PC-3 (cell line): ENCODE measurements at regions not wholly inside any gene's neighbourhood (a gene's known extent, or its start where the extent isn't known, plus 50 kb on each side); places are given as distances from the start of the nearest gene placed in this dataset.

ENCODE experiments used
- ATAC-seq: fragments of 200-7000 bp; cut with Tn5 transposase; 2 replicates; pipeline ENCODE4 v1.9.1; 2020; ENCODE audit warnings: mild to moderate bottlenecking, moderate library complexity
- BruUV-seq: library from RNA; stranded (reverse); fragments of 400-500 nt; replicated peaks from 2 replicates; lab custom pipeline; 2021; lab: Mats Ljungman, UMichigan
- CTCF ChIA-PET: fragments of 300-600 bp; sonication (Branson Sonifier 250); formaldehyde crosslinking; loops from one replicate; lab custom pipeline; 2022; ENCODE audit warnings: antibody characterized with exemption; lab: Charles Lee
- POLR2A ChIA-PET: fragments of 300-600 bp; sonication (Branson Sonifier 250); formaldehyde crosslinking; loops from one replicate; lab custom pipeline; 2022; ENCODE audit warnings: antibody characterized with exemption; ENCODE audit not compliant: unreplicated experiment; lab: Charles Lee
- DNase-seq: peaks from one replicate; pipeline ENCODE4 v3.0.0-alpha.2; 2015
- H2AFZ ChIP-seq: fragments of 300-600 bp; sonication (generic); 2 replicates; pipeline ENCODE4 v1.6.0; 2016; ENCODE audit warnings: antibody characterized with exemption, low read length
- H3F3A ChIP-seq: fragments of 300-600 bp; sonication (generic); one replicate; pipeline ENCODE4 v1.6.0; 2017; ENCODE audit warnings: antibody characterized with exemption, low read length, control low read depth, mild to moderate bottlenecking; ENCODE audit not compliant: unreplicated experiment
- H3K27ac ChIP-seq: fragments of 300-600 bp; sonication (generic); 2 replicates; pipeline ENCODE4 v1.5.1; 2016; ENCODE audit warnings: mild to moderate bottlenecking, low read length
- H3K27me3 ChIP-seq: fragments of 300-600 bp; sonication (generic); 2 replicates; pipeline ENCODE4 v1.6.1; 2016; ENCODE audit warnings: low read length, mixed read lengths
- H3K36me3 ChIP-seq: fragments of 300-600 bp; sonication (generic); 2 replicates; pipeline ENCODE4 v1.6.1; 2016; ENCODE audit warnings: low read depth, mixed run types, low read length, mixed read lengths
- H3K4me1 ChIP-seq: fragments of 300-600 bp; sonication (generic); 2 replicates; pipeline ENCODE4 v1.5.1; 2016; ENCODE audit warnings: low read length; ENCODE audit not compliant: insufficient read depth
- H3K4me2 ChIP-seq: fragments of 300-600 bp; sonication (generic); 2 replicates; pipeline ENCODE4 v1.6.0; 2016; ENCODE audit warnings: low read length
- H3K4me3 ChIP-seq: fragments of 300-600 bp; sonication (generic); 2 replicates; pipeline ENCODE4 v1.5.1; 2016; ENCODE audit warnings: mild to moderate bottlenecking, low read length, mixed read lengths
- H3K79me2 ChIP-seq: fragments of 300-600 bp; sonication (generic); 2 replicates; pipeline ENCODE4 v1.6.1; 2017; ENCODE audit warnings: low read length, mixed read lengths
- H3K9ac ChIP-seq: fragments of 300-600 bp; sonication (generic); 2 replicates; pipeline ENCODE4 v1.6.0; 2016; ENCODE audit warnings: mild to moderate bottlenecking, low read length
- H3K9me2 ChIP-seq: fragments of 300-600 bp; sonication (generic); replicated peaks from 2 replicates; pipeline ENCODE4 v1.6.1; 2016; ENCODE audit warnings: mixed run types, low read length, mixed read lengths
- H3K9me3 ChIP-seq: fragments of 300-600 bp; sonication (generic); 2 replicates; pipeline ENCODE4 v1.6.1; 2016; ENCODE audit warnings: low read length, mixed read lengths
- H4K20me1 ChIP-seq: fragments of 300-600 bp; sonication (generic); 2 replicates; pipeline ENCODE4 v1.6.1; 2016; ENCODE audit warnings: low read length, mixed read lengths
- CTCF ChIP-seq: fragments of 300-600 bp; sonication (generic); conservative IDR thresholded peaks from 2 replicates; pipeline ENCODE4 v1.5.1; 2017; ENCODE audit warnings: antibody characterized with exemption, low read depth, mild to moderate bottlenecking, low read length
- EZH2 ChIP-seq: fragments of 300-600 bp; sonication (generic); IDR thresholded peaks from one replicate; pipeline ENCODE4 v1.6.1; 2017; ENCODE audit warnings: antibody characterized with exemption, mild to moderate bottlenecking, low read length; ENCODE audit not compliant: unreplicated experiment
- EZH2phosphoT487 ChIP-seq: fragments of 300-600 bp; sonication (generic); IDR thresholded peaks from 2 replicates; pipeline ENCODE4 v1.6.1; 2018; ENCODE audit warnings: mild to moderate bottlenecking, antibody characterized with exemption, low read length, borderline replicate concordance
- intact Hi-C: fragments of 100-400 bp; cut with micrococcal nuclease; formaldehyde crosslinking; loops from 2 replicates; pipeline ENCODE4 v1.9.0; 2023

GRCh38 chr5:165028356-165028755 is 1522.9 kb downstream of the MAT2B start:
- ATAC-seq, result no peak
- H2AFZ ChIP-seq, result no peak overlapping the region
- BruUV-seq, result no TSS peak

GRCh38 chr5:165029099-165029870 is 1523.9 kb downstream of the MAT2B start:
- Histone ChIP-seq H3F3A (no peaks in the 10 kb centered on the region), H3K4me3 (no peak overlapping the region), H3K9me2 (no peaks in the 10 kb centered on the region), H3K9me3 (no peaks in the 10 kb centered on the region), H3K79me2 (no peaks in the 10 kb centered on the region), H3K27me3 (no peaks in the 10 kb centered on the region), H3K4me1 (no peaks in the 10 kb centered on the region), H2AFZ (no peak overlapping the region), H3K36me3 (no peaks in the 10 kb centered on the region), H3K9ac (no peak overlapping the region), H3K4me2 (no peak overlapping the region), H3K27ac (no peak overlapping the region), H4K20me1 (no peaks in the 10 kb centered on the region)
- ChIA-PET CTCF (no interaction called here), POLR2A (no interaction called here)
- DNase-seq (no peak), ATAC-seq (peak; percentile 37; the same call in 1 of the 2 replicates)
- TF ChIP-seq CTCF, result no peak; the same call in 1 of the 2 replicates
- no peak for TF ChIP-seq EZH2
- no peak for TF ChIP-seq EZH2phosphoT487
- no TSS peak for BruUV-seq
- intact Hi-C loops, result loop anchor here (1.0 kb wide), 1 partner anchor 180 kb away; no protein-coding TSS in a partner anchor

More at GRCh38 chr5:165028356-165028755, 1522.9 kb downstream of the MAT2B start:
- Histone ChIP-seq H3F3A (no peaks in the 10 kb centered on the region), H3K9me3 (no peaks in the 10 kb centered on the region), H4K20me1 (no peaks in the 10 kb centered on the region), H3K4me1 (no peaks in the 10 kb centered on the region), H3K9ac (no peak overlapping the region), H3K36me3 (no peaks in the 10 kb centered on the region), H3K27me3 (no peaks in the 10 kb centered on the region), H3K79me2 (no peaks in the 10 kb centered on the region), H3K27ac (no peak overlapping the region), H3K9me2 (no peaks in the 10 kb centered on the region), H3K4me2 (no peak overlapping the region), H3K4me3 (no peak overlapping the region)
- TF ChIP-seq EZH2 (no peak), EZH2phosphoT487 (no peak), CTCF (no peak)
- no peak for DNase-seq
- ChIA-PET POLR2A (no interaction called here), CTCF (no interaction called here)
- intact Hi-C loops, result no loop called here

GRCh38 chr5:165030971-165031370 is 1525.6 kb downstream of the MAT2B start:
- ChIA-PET CTCF (no interaction called here), POLR2A (no interaction called here)
- Histone ChIP-seq H4K20me1 (no peaks in the 10 kb centered on the region), H3K9me2 (no peaks in the 10 kb centered on the region), H3F3A (no peaks in the 10 kb centered on the region), H3K9ac (no peak overlapping the region), H3K4me3 (no peak overlapping the region), H3K4me2 (no peak overlapping the region), H3K36me3 (no peaks in the 10 kb centered on the region), H3K27me3 (no peaks in the 10 kb centered on the region), H3K27ac (no peak overlapping the region), H3K9me3 (no peaks in the 10 kb centered on the region), H3K4me1 (no peaks in the 10 kb centered on the region), H2AFZ (no peak overlapping the region), H3K79me2 (no peaks in the 10 kb centered on the region)
- no TSS peak for BruUV-seq
- intact Hi-C loops, result no loop called here
- DNase-seq (no peak), ATAC-seq (no peak)
- no peak for TF ChIP-seq EZH2
- TF ChIP-seq CTCF, result no peak
- no peak for TF ChIP-seq EZH2phosphoT487
